Common myeloid progenitor, CD34-positive (primary cell): ENCODE measurements at regions not wholly inside any gene's neighbourhood (a gene's known extent, or its start where the extent isn't known, plus 50 kb on each side); places are given as distances from the start of the nearest gene placed in this dataset.
A peak's percentile ranks its signal among the peaks of the same experiment; 100 is the strongest.
"Not testable (repeated sequence)": the region's sequence is repeated elsewhere in the genome, so short reads cannot be mapped to it uniquely, and the experiment has no call there.

Experiments
- CTCF ChIA-PET: fragments of 350-600 bp; sonication (Branson Sonifier 250); formaldehyde crosslinking; loops from one replicate; lab custom pipeline; 2021; ENCODE audit warnings: antibody characterized with exemption; lab: Charles Lee
- POLR2A ChIA-PET: fragments of 350-600 bp; sonication (Branson Sonifier 250); formaldehyde crosslinking; loops from one replicate; lab custom pipeline; 2021; ENCODE audit warnings: antibody characterized with exemption; lab: Charles Lee
- DNase-seq, 3 donors: peaks; one replicate each; pipeline versions ENCODE4 v3.0.0 to v3.0.0-alpha.2; 2013
- H3K27ac ChIP-seq, 2 experiments: 1 replicate in 1 of 2; 2 replicates in 1 of 2; pipeline ENCODE4 v1.7.0; 2013; ENCODE audit warnings: inconsistent platforms in 2 of 2, low read length in 2 of 2, mild to moderate bottlenecking in 2 of 2, low read depth in 1 of 2, moderate library complexity in 1 of 2; ENCODE audit not compliant: severe bottlenecking in 2 of 2, insufficient read depth in 1 of 2, poor library complexity in 1 of 2
- H3K27me3 ChIP-seq, 5 experiments: replicated peaks in 2 of 5; 1 replicate in 3 of 5; 2 replicates in 2 of 5; pipeline versions ENCODE4 v1.6.1 to v1.7.0; 2013; ENCODE audit warnings: low read length in 4 of 5, mild to moderate bottlenecking in 2 of 5, moderate library complexity in 2 of 5, inconsistent platforms in 1 of 5; ENCODE audit not compliant: insufficient read depth in 5 of 5, control insufficient read depth in 4 of 5
- H3K36me3 ChIP-seq, 4 experiments: 1 replicate in 2 of 4; 2 replicates in 2 of 4; pipeline versions ENCODE4 v1.6.1 to v1.7.0; 2013; ENCODE audit warnings: low read length in 3 of 4, control low read depth in 1 of 4, mild to moderate bottlenecking in 1 of 4; ENCODE audit not compliant: control insufficient read depth in 4 of 4, insufficient read depth in 4 of 4
- H3K4me1 ChIP-seq, 4 experiments: 1 replicate in 3 of 4; 2 replicates in 1 of 4; pipeline versions ENCODE4 v1.6.1 to v1.7.1; 2013; ENCODE audit warnings: low read length in 3 of 4, mild to moderate bottlenecking in 3 of 4, control low read depth in 1 of 4, inconsistent platforms in 1 of 4, moderate library complexity in 1 of 4; ENCODE audit not compliant: control insufficient read depth in 4 of 4, insufficient read depth in 4 of 4; ENCODE audit errors: control extremely low read depth in 1 of 4
- H3K4me3 ChIP-seq, 7 experiments: 1 replicate in 4 of 7; 2 replicates in 3 of 7; pipeline versions ENCODE4 v1.5.1 to v1.7.0; 2013; ENCODE audit warnings: mild to moderate bottlenecking in 7 of 7, low read length in 6 of 7, moderate library complexity in 6 of 7, inconsistent platforms in 2 of 7, low read depth in 2 of 7, control low read depth in 1 of 7; ENCODE audit not compliant: insufficient read depth in 4 of 7, control insufficient read depth in 1 of 7; ENCODE audit errors: extremely low read depth in 1 of 7
- H3K9me3 ChIP-seq, 5 experiments: 1 replicate in 4 of 5; 2 replicates in 1 of 5; pipeline versions ENCODE4 v1.6.1 to v1.7.1; 2013; ENCODE audit warnings: low read length in 4 of 5, mild to moderate bottlenecking in 2 of 5, inconsistent platforms in 1 of 5, low read depth in 1 of 5, moderate library complexity in 1 of 5; ENCODE audit not compliant: control insufficient read depth in 4 of 5, insufficient read depth in 2 of 5; ENCODE audit errors: control extremely low read depth in 1 of 5
- WGBS: methylation state at CpG from one replicate; pipeline ENCODE4 v1.1.5; 2013; ENCODE audit not compliant: insufficient coverage; 5-methylcytosine and 5-hydroxymethylcytosine counted together

- H3K9me3 ChIP-seq, H3K36me3 ChIP-seq, POLR2A ChIA-PET, CTCF ChIA-PET, H3K27me3 ChIP-seq: not testable (repeated sequence)
- H3K4me3 ChIP-seq, result peak overlapping the region in 6 of 7 experiments; percentile 49 to 82 (median 62)
- 2% methylated on average over 10 of the region's 11 CpGs for whole genome bisulfite sequencing
- DNase-seq, result peak; percentile 31 to 78 (median 63)
- H3K4me1 ChIP-seq, result peaks cover 0 to 20% (median 2%) of the 10 kb centered on the region in 4 experiments
- H3K27ac ChIP-seq, result peak overlapping the region; percentile 46 to 66
These were observed 97.8 kb downstream of the ALG1L2 start for GRCh38 chr3:130179353-130179970.

GRCh38 chr3:130182475-130182874 lies 100.8 kb downstream of the ALG1L2 start:
- POLR2A ChIA-PET, H3K36me3 ChIP-seq, CTCF ChIA-PET, H3K9me3 ChIP-seq, H3K27me3 ChIP-seq, H3K4me3 ChIP-seq, H3K27ac ChIP-seq: not testable (repeated sequence)
- peak in 1 of 3 donors; percentile 14 for DNase-seq
- H3K4me1 ChIP-seq, result peaks cover 0 to 20% (median 2%) of the 10 kb centered on the region in 4 experiments
- WGBS, result 100% methylated on average over 1 of the region's 6 CpGs

DNA sequence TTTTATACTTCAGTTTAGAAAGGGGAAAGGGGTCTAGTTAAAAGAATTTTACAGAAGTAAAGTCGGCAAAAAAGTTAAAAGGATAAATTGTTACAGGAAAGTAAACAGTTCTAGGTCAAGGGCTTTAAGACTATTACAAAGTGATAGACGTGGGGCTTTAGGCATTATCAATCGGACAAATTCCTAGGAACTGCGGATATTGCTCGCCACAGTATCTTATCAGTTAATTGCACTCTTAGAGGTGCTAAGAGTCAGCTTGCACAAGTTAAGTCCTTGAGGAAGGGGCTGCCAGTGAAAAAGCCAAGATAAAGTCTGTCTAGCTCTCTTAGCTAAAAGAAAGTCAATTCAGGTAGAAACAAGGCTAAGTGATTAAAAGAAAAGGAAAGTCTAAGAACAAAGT lies 102.1 kb downstream of the ALG1L2 start:
- DNase-seq, result peak in 2 of 3 donors; percentile 9 to 26
- H3K9me3 ChIP-seq, H3K4me3 ChIP-seq, POLR2A ChIA-PET, H3K27ac ChIP-seq, H3K27me3 ChIP-seq, CTCF ChIA-PET, H3K36me3 ChIP-seq: not testable (repeated sequence)
- peaks cover 0 to 19% (median 2%) of the 10 kb centered on the region in 4 experiments for H3K4me1 ChIP-seq
- 0% methylated on average over 3 of the region's 5 CpGs for WGBS

DNA sequence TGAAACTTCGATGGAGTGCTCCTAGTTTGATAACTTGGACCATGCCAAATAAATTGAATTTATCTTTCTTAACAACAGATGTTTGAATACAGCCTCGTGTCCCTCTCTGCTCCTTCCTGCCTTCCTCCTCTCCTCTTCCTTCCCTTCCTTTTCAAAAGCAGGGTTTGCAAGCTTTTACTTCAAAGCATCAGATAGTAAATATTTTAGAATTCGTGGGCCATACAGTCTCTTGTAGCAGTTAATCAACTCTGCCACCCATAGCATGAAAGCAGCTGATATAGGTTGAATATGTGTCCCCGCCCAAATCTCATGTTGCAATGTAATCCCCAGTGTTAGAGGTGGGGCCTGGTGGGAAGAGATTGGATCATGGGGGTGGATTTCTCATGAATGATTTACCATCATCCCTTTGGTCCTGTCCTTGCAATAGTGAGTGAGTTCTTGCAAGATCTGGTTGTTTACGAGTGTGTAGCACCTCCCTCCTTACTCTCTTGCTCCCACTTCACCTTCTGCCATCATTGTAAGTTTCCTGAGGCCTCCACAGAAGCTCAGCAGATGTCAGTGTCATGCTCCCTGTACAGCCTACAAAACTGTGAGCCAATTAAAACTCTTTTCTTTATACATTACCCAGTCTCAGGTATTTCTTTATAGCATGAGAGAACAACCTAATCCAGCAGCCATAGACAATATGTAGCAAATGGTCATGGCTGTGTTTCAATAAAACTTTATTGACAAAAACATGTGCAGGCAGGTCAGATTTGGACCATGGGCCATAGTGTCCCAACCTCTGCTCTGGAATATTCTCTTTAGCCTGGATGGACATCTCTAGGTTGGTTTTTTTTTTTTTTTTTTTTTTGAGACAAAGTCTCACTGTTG lies 102.8 kb downstream of the ALG1L2 start:
- H3K4me1 ChIP-seq, result peaks cover 0 to 16% (median 2%) of the 10 kb centered on the region in 4 experiments
- no CpG with 5 or more reads among the region's 5 CpGs for WGBS
- H3K36me3 ChIP-seq, CTCF ChIA-PET, H3K4me3 ChIP-seq, H3K9me3 ChIP-seq, POLR2A ChIA-PET, H3K27me3 ChIP-seq, H3K27ac ChIP-seq: not testable (repeated sequence)
- peak in 1 of 3 donors; percentile 21 for DNase-seq

- H3K36me3 ChIP-seq, POLR2A ChIA-PET: not testable (repeated sequence)
- 100% methylated on average over 1 of the region's 1 CpG for WGBS
These were observed 119.6 kb downstream of the ALG1L2 start for GRCh38 chr3:130201272-130201671.

DNA sequence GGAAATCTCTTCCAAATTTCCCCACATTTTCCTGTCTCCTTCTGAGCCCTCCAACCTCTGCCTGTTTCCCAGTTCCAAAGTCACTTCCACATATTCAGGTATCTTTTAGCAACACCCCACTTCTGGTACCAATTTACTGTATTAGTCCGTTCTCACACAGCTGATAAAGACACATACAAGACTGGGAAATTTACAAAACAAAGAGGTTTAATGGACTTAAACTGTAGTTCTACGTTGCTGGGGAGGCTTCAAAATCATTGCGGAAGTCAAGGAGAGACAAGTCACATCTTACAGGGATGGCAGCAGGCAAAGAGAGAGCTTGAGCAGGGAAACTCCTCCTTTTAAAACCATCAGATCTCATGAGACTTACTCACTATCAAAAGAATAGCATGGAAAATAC lies 122.0 kb downstream of the ALG1L2 start:
- H3K4me1 ChIP-seq, H3K9me3 ChIP-seq, H3K27me3 ChIP-seq, H3K27ac ChIP-seq, POLR2A ChIA-PET, H3K36me3 ChIP-seq, H3K4me3 ChIP-seq, DNase-seq, CTCF ChIA-PET: not testable (repeated sequence)
- WGBS, result 100% methylated on average over 1 of the region's 3 CpGs

More at GRCh38 chr3:130201272-130201671, 119.6 kb downstream of the ALG1L2 start:
- DNase-seq, result peak in 1 of 3 donors; percentile 9
- H3K27me3 ChIP-seq, H3K4me1 ChIP-seq, H3K4me3 ChIP-seq, CTCF ChIA-PET, H3K9me3 ChIP-seq, H3K27ac ChIP-seq: not testable (repeated sequence)

- WGBS, result 97% methylated on average over 4 of the region's 4 CpGs
- Histone ChIP-seq H3K27ac (no peak overlapping the region), H3K9me3 (no peaks in the 10 kb centered on the region), H3K4me3 (no peak overlapping the region), H3K36me3 (no peaks in the 10 kb centered on the region), H3K4me1 (no peaks in the 10 kb centered on the region), H3K27me3 (no peaks in the 10 kb centered on the region)
- DNase-seq, result no peak
- CTCF ChIA-PET, result no interaction called here
- POLR2A ChIA-PET, result no interaction called here
These were observed 117.9 kb upstream of the COL6A5 start for GRCh38 chr3:130227540-130227939.
